SK-N-SH (cell line): ENCODE measurements at regions not wholly inside any gene's neighbourhood (a gene's known extent, or its start where the extent isn't known, plus 50 kb on each side); places are given as distances from the start of the nearest gene placed in this dataset.

Experiments used
- CTCF ChIA-PET: fragments of 300-600, 350-600 bp; formaldehyde crosslinking; extraction: SDS; loops from one replicate; lab custom pipeline; 2021; lab: Yijun Ruan, JAX
- POLR2A ChIA-PET: fragments of 350-600 bp; sonication (Branson Sonifier 250); formaldehyde crosslinking; extraction: SDS; loops from one replicate; lab custom pipeline; 2020; ENCODE audit warnings: antibody characterized with exemption, inconsistent platforms; lab: Yijun Ruan, JAX
- DNase-seq: peaks from one replicate; pipeline ENCODE4 v3.0.0; 2012
- H2AFZ ChIP-seq: fragments of 200-600 bp; sonication (generic); 2 replicates; pipeline ENCODE4 v1.8.1; 2016; ENCODE audit warnings: antibody characterized with exemption, mild to moderate bottlenecking, low read depth
- H3F3A ChIP-seq: fragments of 200-600 bp; sonication (generic); replicated peaks from 2 replicates; pipeline ENCODE3; 2016; ENCODE audit warnings: antibody characterized with exemption, mild to moderate bottlenecking; ENCODE audit not compliant: insufficient read depth
- H3K27ac ChIP-seq, 2 experiments: fragments of 200-500 bp in 1 of 2; fragments of 200-600 bp in 1 of 2; sonication (Bioruptor generic) in 1 of 2; sonication (generic), shearing (Covaris generic) in 1 of 2; 2 replicates each; pipeline versions ENCODE4 v1.5.1 to v1.6.1; 2014 to 2016; ENCODE audit warnings: low read depth in 2 of 2, inconsistent platforms in 1 of 2, low read length in 1 of 2, mild to moderate bottlenecking in 1 of 2, mixed read lengths in 1 of 2
- H3K27me3 ChIP-seq: fragments of 200-600 bp; sonication (generic), shearing (Covaris generic); 2 replicates; pipeline ENCODE4 v1.6.1; 2016; ENCODE audit warnings: mixed run types; ENCODE audit not compliant: insufficient read depth
- H3K36me3 ChIP-seq, 2 experiments: fragments of 200-500 bp in 1 of 2; fragments of 200-600 bp in 1 of 2; sonication (Bioruptor generic) in 1 of 2; sonication (generic) in 1 of 2; replicated peaks in 1 of 2; 2 replicates each; pipeline versions ENCODE3 to v1.5.1; 2014 to 2016; ENCODE audit warnings: low read length in 1 of 2, mild to moderate bottlenecking in 1 of 2; ENCODE audit not compliant: insufficient read depth in 2 of 2, control insufficient read depth in 1 of 2
- H3K4me1 ChIP-seq, 2 experiments: fragments of 200-500 bp in 1 of 2; fragments of 200-600 bp in 1 of 2; sonication (Bioruptor generic) in 1 of 2; sonication (generic), shearing (Covaris generic) in 1 of 2; 2 replicates each; pipeline versions ENCODE4 v1.5.1 to v1.6.1; 2014 to 2016; ENCODE audit warnings: low read depth in 1 of 2, low read length in 1 of 2, mixed run types in 1 of 2; ENCODE audit not compliant: insufficient read depth in 2 of 2, control insufficient read depth in 1 of 2
- H3K4me2 ChIP-seq: fragments of 200-600 bp; sonication (generic), shearing (Covaris generic); 2 replicates; pipeline ENCODE4 v1.6.1; 2017; ENCODE audit warnings: mixed run types
- H3K4me3 ChIP-seq, 2 experiments: fragments of 200-500 bp in 1 of 2; fragments of 200-600 bp in 1 of 2; sonication (Bioruptor generic) in 1 of 2; sonication (generic), shearing (Covaris generic) in 1 of 2; 2 replicates each; pipeline versions ENCODE4 v1.5.1 to v1.8.1; 2014 to 2016; ENCODE audit warnings: low read depth in 2 of 2, inconsistent platforms in 1 of 2, low read length in 1 of 2, mild to moderate bottlenecking in 1 of 2, mixed read lengths in 1 of 2, moderate library complexity in 1 of 2
- H3K79me2 ChIP-seq: fragments of 200-600 bp; sonication (generic); 2 replicates; pipeline ENCODE4 v1.8.1; 2017; ENCODE audit warnings: mild to moderate bottlenecking; ENCODE audit not compliant: insufficient read depth
- H3K9ac ChIP-seq: fragments of 200-600 bp; sonication (generic); 2 replicates; pipeline ENCODE4 v1.6.1; 2017; ENCODE audit warnings: mixed run types
- H3K9me2 ChIP-seq: fragments of 200-600 bp; sonication (generic); 2 replicates; pipeline ENCODE4 v1.6.1; 2017; ENCODE audit warnings: mixed run types
- H3K9me3 ChIP-seq: fragments of 200-600 bp; sonication (generic); 2 replicates; pipeline ENCODE4 v1.6.1; 2017; ENCODE audit warnings: mixed run types, mild to moderate bottlenecking, moderate library complexity
- H4K20me1 ChIP-seq: fragments of 200-600 bp; sonication (generic); 2 replicates; pipeline ENCODE4 v1.6.1; 2017; ENCODE audit warnings: mild to moderate bottlenecking, mixed run types; ENCODE audit not compliant: insufficient read depth
- CHD2 ChIP-seq: fragments of 150-350 bp; IDR thresholded peaks from 2 replicates; pipeline ENCODE4 v1.6.1; 2018; ENCODE audit warnings: low read length; ENCODE audit not compliant: partially characterized antibody
- EP300 ChIP-seq, 2 experiments: IDR thresholded peaks; 2 replicates each; pipeline versions ENCODE4 v1.4.0 to v1.6.1; 2012; ENCODE audit warnings: borderline replicate concordance in 1 of 2, low read depth in 1 of 2, low read length in 1 of 2
- FOXJ3 ChIP-seq: sonication (generic); formaldehyde crosslinking; IDR thresholded peaks from 2 replicates; pipeline ENCODE4 v1.5.1; 2020; ENCODE audit warnings: mild to moderate bottlenecking, missing genetic modification reagents
- GATA2 ChIP-seq: sonication (generic); formaldehyde crosslinking; IDR thresholded peaks from 2 replicates; pipeline ENCODE4 v1.5.0; 2020; ENCODE audit warnings: mild to moderate bottlenecking, missing genetic modification reagents
- MEF2A ChIP-seq: IDR thresholded peaks from 2 replicates; pipeline ENCODE4 v1.4.0; 2012; ENCODE audit warnings: low read depth, borderline replicate concordance
- MXI1 ChIP-seq: IDR thresholded peaks from 2 replicates; pipeline ENCODE4 v1.6.1; 2012; ENCODE audit warnings: mild to moderate bottlenecking, low read depth, low read length, improper control_type of control experiment
- NFIC ChIP-seq: IDR thresholded peaks from 2 replicates; pipeline ENCODE4 v1.4.0; 2012; ENCODE audit warnings: borderline replicate concordance
- NRF1 ChIP-seq: IDR thresholded peaks from 2 replicates; pipeline ENCODE4 v1.6.1; 2012; ENCODE audit warnings: low read depth, mild to moderate bottlenecking, low read length
- POLR2AphosphoS5 ChIP-seq: IDR thresholded peaks from 2 replicates; pipeline ENCODE4 v1.6.1; 2012; ENCODE audit warnings: low read depth, low read length
- RAD21 ChIP-seq: IDR thresholded peaks from 2 replicates; pipeline ENCODE4 v1.6.1; 2012; ENCODE audit warnings: mild to moderate bottlenecking, low read length
- RCOR1 ChIP-seq: fragments of 150-350 bp; IDR thresholded peaks from 2 replicates; pipeline ENCODE4 v1.6.1; 2017; ENCODE audit warnings: antibody characterized with exemption, low read length
- SMC3 ChIP-seq: IDR thresholded peaks from 2 replicates; pipeline ENCODE4 v1.6.1; 2012; ENCODE audit warnings: low read depth, low read length, improper control_type of control experiment
- TCF12 ChIP-seq: IDR thresholded peaks from 2 replicates; pipeline ENCODE4 v1.4.0; 2012
- YY1 ChIP-seq: IDR thresholded peaks from 2 replicates; pipeline ENCODE4 v1.4.0; 2012; ENCODE audit warnings: low read depth, mild to moderate bottlenecking
- WGBS: methylation state at CpG from one replicate; pipeline ENCODE4 v1.1.6; 2017; ENCODE audit warnings: low lambda C conversion rate; 5-methylcytosine and 5-hydroxymethylcytosine counted together
- TF ChIP-seq, protein P1 (sequence below): IDR thresholded peaks from 2 replicates; pipeline ENCODE4 v1.6.1; 2012; ENCODE audit warnings: mild to moderate bottlenecking, low read depth, low read length, moderate library complexity
- TF ChIP-seq, protein P2 (sequence below): IDR thresholded peaks from 2 replicates; pipeline ENCODE4 v1.4.0; 2012; ENCODE audit warnings: low read depth, borderline replicate concordance
- TF ChIP-seq, protein P3 (sequence below): fragments of 200-600 bp; sonication (generic); IDR thresholded peaks from 2 replicates; pipeline ENCODE4 v1.6.1; 2017; ENCODE audit warnings: antibody characterized with exemption, mild to moderate bottlenecking, moderate library complexity

DNA sequence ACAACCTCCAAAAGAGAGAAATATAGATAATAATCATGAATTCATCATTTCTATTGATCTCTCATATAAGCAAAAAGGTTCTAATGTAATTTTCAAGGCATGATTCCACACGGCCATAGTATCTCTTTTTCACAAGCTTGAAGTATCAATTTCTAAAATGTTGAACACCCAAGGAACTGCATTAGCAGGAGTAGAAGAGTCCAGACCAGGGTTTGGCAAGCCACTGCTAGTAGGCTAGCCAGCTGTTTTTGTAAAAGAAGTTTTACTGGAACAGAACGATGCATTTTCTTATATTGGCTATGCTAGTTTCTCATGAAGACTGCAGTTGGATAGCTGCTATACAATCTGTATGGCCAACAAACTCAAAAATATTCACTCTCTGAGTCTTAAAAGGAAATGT lies 481.5 kb upstream of the MIR17HG start:
- Histone ChIP-seq H2AFZ (no peak overlapping the region), H3K4me2 (no peak overlapping the region), H3K9me3 (no peaks in the 10 kb centered on the region), H3K9me2 (no peaks in the 10 kb centered on the region), H3K4me3 (no peak overlapping the region), H3F3A (no peaks in the 10 kb centered on the region), H3K27ac (no peak overlapping the region), H3K36me3 (no peaks in the 10 kb centered on the region), H3K79me2 (no peaks in the 10 kb centered on the region; the same call in 1 of the 2 replicates), H3K4me1 (no peaks in the 10 kb centered on the region), H3K9ac (no peak overlapping the region), H4K20me1 (no peaks in the 10 kb centered on the region), H3K27me3 (no peaks in the 10 kb centered on the region)
- ChIA-PET CTCF (interaction anchor here (1.3 to 3.6 kb wide), 12 partner anchors 9 to 1171 kb away, joined by 3 to 34 read pairs (median 6); no protein-coding TSS in a partner anchor), POLR2A (no interaction called here)
- no peak for DNase-seq
- 74% methylated on average over 2 of the region's 2 CpGs for WGBS
- TF ChIP-seq POLR2AphosphoS5 (no peak), GATA2 (CRISPR knock-in tag) (no peak), MEF2A (no peak), FOXJ3 (CRISPR knock-in tag) (no peak), TCF12 (no peak)
- TF ChIP-seq, protein P1, sequence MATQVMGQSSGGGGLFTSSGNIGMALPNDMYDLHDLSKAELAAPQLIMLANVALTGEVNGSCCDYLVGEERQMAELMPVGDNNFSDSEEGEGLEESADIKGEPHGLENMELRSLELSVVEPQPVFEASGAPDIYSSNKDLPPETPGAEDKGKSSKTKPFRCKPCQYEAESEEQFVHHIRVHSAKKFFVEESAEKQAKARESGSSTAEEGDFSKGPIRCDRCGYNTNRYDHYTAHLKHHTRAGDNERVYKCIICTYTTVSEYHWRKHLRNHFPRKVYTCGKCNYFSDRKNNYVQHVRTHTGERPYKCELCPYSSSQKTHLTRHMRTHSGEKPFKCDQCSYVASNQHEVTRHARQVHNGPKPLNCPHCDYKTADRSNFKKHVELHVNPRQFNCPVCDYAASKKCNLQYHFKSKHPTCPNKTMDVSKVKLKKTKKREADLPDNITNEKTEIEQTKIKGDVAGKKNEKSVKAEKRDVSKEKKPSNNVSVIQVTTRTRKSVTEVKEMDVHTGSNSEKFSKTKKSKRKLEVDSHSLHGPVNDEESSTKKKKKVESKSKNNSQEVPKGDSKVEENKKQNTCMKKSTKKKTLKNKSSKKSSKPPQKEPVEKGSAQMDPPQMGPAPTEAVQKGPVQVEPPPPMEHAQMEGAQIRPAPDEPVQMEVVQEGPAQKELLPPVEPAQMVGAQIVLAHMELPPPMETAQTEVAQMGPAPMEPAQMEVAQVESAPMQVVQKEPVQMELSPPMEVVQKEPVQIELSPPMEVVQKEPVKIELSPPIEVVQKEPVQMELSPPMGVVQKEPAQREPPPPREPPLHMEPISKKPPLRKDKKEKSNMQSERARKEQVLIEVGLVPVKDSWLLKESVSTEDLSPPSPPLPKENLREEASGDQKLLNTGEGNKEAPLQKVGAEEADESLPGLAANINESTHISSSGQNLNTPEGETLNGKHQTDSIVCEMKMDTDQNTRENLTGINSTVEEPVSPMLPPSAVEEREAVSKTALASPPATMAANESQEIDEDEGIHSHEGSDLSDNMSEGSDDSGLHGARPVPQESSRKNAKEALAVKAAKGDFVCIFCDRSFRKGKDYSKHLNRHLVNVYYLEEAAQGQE = no peak

- Histone ChIP-seq H3K9me2 (no peaks in the 10 kb centered on the region), H3K79me2 (no peaks in the 10 kb centered on the region; the same call in 1 of the 2 replicates), H3K9ac (no peak overlapping the region), H2AFZ (0 out of 2 replicates have a peak overlapping the region, but pooled peaks have one; percentile 12), H3K9me3 (no peaks in the 10 kb centered on the region), H3K27me3 (no peaks in the 10 kb centered on the region), H3K4me1 (no peaks in the 10 kb centered on the region), H3F3A (no peaks in the 10 kb centered on the region), H3K4me3 (peak overlapping the region in 1 of 2 experiments; percentile 42; a peak in 1 of 4 replicates), H3K4me2 (no peak overlapping the region), H3K36me3 (no peaks in the 10 kb centered on the region), H3K27ac (no peak overlapping the region), H4K20me1 (no peaks in the 10 kb centered on the region)
- no peak for TF ChIP-seq GATA2 (CRISPR knock-in tag)
- TF ChIP-seq NFIC = no peak
- TF ChIP-seq CHD2 = peak; percentile 28
- TF ChIP-seq, protein P2, sequence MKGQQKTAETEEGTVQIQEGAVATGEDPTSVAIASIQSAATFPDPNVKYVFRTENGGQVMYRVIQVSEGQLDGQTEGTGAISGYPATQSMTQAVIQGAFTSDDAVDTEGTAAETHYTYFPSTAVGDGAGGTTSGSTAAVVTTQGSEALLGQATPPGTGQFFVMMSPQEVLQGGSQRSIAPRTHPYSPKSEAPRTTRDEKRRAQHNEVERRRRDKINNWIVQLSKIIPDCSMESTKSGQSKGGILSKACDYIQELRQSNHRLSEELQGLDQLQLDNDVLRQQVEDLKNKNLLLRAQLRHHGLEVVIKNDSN = no peak
- TF ChIP-seq, protein P3, sequence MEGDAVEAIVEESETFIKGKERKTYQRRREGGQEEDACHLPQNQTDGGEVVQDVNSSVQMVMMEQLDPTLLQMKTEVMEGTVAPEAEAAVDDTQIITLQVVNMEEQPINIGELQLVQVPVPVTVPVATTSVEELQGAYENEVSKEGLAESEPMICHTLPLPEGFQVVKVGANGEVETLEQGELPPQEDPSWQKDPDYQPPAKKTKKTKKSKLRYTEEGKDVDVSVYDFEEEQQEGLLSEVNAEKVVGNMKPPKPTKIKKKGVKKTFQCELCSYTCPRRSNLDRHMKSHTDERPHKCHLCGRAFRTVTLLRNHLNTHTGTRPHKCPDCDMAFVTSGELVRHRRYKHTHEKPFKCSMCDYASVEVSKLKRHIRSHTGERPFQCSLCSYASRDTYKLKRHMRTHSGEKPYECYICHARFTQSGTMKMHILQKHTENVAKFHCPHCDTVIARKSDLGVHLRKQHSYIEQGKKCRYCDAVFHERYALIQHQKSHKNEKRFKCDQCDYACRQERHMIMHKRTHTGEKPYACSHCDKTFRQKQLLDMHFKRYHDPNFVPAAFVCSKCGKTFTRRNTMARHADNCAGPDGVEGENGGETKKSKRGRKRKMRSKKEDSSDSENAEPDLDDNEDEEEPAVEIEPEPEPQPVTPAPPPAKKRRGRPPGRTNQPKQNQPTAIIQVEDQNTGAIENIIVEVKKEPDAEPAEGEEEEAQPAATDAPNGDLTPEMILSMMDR = peak; percentile 84
- no peak for TF ChIP-seq MXI1
- TF ChIP-seq RAD21 = peak; percentile 92
- peak; percentile 80 for TF ChIP-seq SMC3
- 0 out of 2 replicates have a peak, but pooled peaks have one; percentile 21 for TF ChIP-seq RCOR1
- 0 out of 2 replicates have a peak, but pooled peaks have one; percentile 13 for TF ChIP-seq NRF1
- no peak for TF ChIP-seq EP300 (IDR thresholded peaks at IDR 0.05; ENCODE audit: borderline replicate concordance in 1 of 2, low read depth in 1 of 2, low read length in 1 of 2)
- TF ChIP-seq YY1 = peak; percentile 35; the same call in 1 of the 2 replicates
- peak; percentile 37 for DNase-seq
- POLR2A ChIA-PET = no interaction called here
- WGBS = 3% methylated on average over 4 of the region's 4 CpGs
- CTCF ChIA-PET = interaction anchor here (0.6 to 3.6 kb wide), 55 partner anchors 10 to 1440 kb away, joined by 3 to 34 read pairs (median 3); no protein-coding TSS in a partner anchor
Measured at GRCh38 chr13:90867336-90867683, 480.2 kb upstream of the MIR17HG start.
